WTC11 (cell line): ENCODE measurements at regions not wholly inside any gene's neighbourhood (a gene's known extent, or its start where the extent isn't known, plus 50 kb on each side); places are given as distances from the start of the nearest gene placed in this dataset.

Source experiments
- ATAC-seq: fragments of 200-7000 bp; cut with Tn5 transposase; 2 replicates; pipeline ENCODE4 v1.10.0; 2021; ENCODE audit warnings: mild to moderate bottlenecking, moderate library complexity
- CTCF ChIA-PET: fragments of 300-600 bp; sonication (Branson Sonifier 250); formaldehyde crosslinking; loops from one replicate; lab custom pipeline; 2021; ENCODE audit warnings: antibody characterized with exemption; lab: Charles Lee
- POLR2A ChIA-PET: fragments of 350-600 bp; sonication (Branson Sonifier 250); formaldehyde crosslinking; loops from one replicate; lab custom pipeline; 2021; ENCODE audit warnings: antibody characterized with exemption; lab: Charles Lee
- DNase-seq: peaks from one replicate; pipeline ENCODE4 v3.0.0; 2021; ENCODE audit warnings: low spot score
- H3K27ac Mint-ChIP-seq: 2 replicates; pipeline ENCODE4 v1.8.0; 2021; ENCODE audit warnings: mixed read lengths
- H3K27me3 Mint-ChIP-seq: 2 replicates; pipeline ENCODE4 v1.8.0; 2021; ENCODE audit warnings: low read depth, mild to moderate bottlenecking, moderate library complexity, mixed read lengths
- H3K36me3 Mint-ChIP-seq: 2 replicates; pipeline ENCODE4 v1.8.0; 2021; ENCODE audit warnings: mixed read lengths
- H3K4me1 Mint-ChIP-seq: 2 replicates; pipeline ENCODE4 v1.8.0; 2022; ENCODE audit warnings: mixed read lengths
- H3K4me3 Mint-ChIP-seq: 2 replicates; pipeline ENCODE4 v1.8.0; 2021; ENCODE audit warnings: mild to moderate bottlenecking, moderate library complexity, mixed read lengths
- H3K9me3 Mint-ChIP-seq: 2 replicates; pipeline ENCODE4 v1.8.0; 2021; ENCODE audit warnings: mixed read lengths
- CREB1 ChIP-seq: sonication (generic); formaldehyde crosslinking; IDR thresholded peaks from 2 replicates; pipeline ENCODE4 v1.8.0; 2023; ENCODE audit warnings: mild to moderate bottlenecking, missing genetic modification reagents
- CREM ChIP-seq: sonication (generic); formaldehyde crosslinking; IDR thresholded peaks from 2 replicates; pipeline ENCODE4 v1.8.1; 2022; ENCODE audit warnings: mild to moderate bottlenecking, missing genetic modification reagents, moderate library complexity
- FOXK1 ChIP-seq: sonication (generic); formaldehyde crosslinking; IDR thresholded peaks from 2 replicates; pipeline ENCODE4 v1.8.0; 2022; ENCODE audit warnings: mild to moderate bottlenecking, moderate library complexity, missing genetic modification reagents
- GTF2I ChIP-seq: fragments of 250-450 bp; sonication (Bioruptor Pico); conservative IDR thresholded peaks from 2 replicates; pipeline ENCODE4 v1.4.0; 2021; ENCODE audit warnings: mild to moderate bottlenecking
- MYBL2 ChIP-seq: sonication (generic); formaldehyde crosslinking; IDR thresholded peaks from 2 replicates; pipeline ENCODE4 v1.8.1; 2023; ENCODE audit warnings: mild to moderate bottlenecking, moderate library complexity, missing genetic modification reagents
- NFYB ChIP-seq: sonication (generic); formaldehyde crosslinking; conservative IDR thresholded peaks from 2 replicates; pipeline ENCODE4 v1.8.0; 2022; ENCODE audit warnings: low read depth, missing genetic modification reagents
- PRRX2 ChIP-seq: fragments of 250-450 bp; sonication (Bioruptor Pico); IDR thresholded peaks from 2 replicates; pipeline ENCODE4 v1.8.0; 2021; ENCODE audit warnings: mild to moderate bottlenecking
- RORB ChIP-seq: fragments of 250-450 bp; sonication (Bioruptor Pico); IDR thresholded peaks from 2 replicates; pipeline ENCODE4 v1.9.0; 2021; ENCODE audit warnings: mild to moderate bottlenecking
- SOX15 ChIP-seq: fragments of 250-450 bp; sonication (Bioruptor Pico); IDR thresholded peaks from 2 replicates; pipeline ENCODE4 v1.9.0; 2021; ENCODE audit warnings: mild to moderate bottlenecking
- TEAD1 ChIP-seq: sonication (generic); formaldehyde crosslinking; IDR thresholded peaks from 2 replicates; pipeline ENCODE4 v1.8.0; 2022; ENCODE audit warnings: mild to moderate bottlenecking, missing genetic modification reagents
- ZNF232 ChIP-seq: sonication (generic); formaldehyde crosslinking; IDR thresholded peaks from 2 replicates; pipeline ENCODE4 v1.8.0; 2022; ENCODE audit warnings: mild to moderate bottlenecking, missing genetic modification reagents
- ZNF423 ChIP-seq: fragments of 250-450 bp; sonication (Bioruptor Pico); IDR thresholded peaks from 2 replicates; pipeline ENCODE4 v2.1.2; 2022; ENCODE audit warnings: mild to moderate bottlenecking, moderate library complexity
- TF ChIP-seq, protein P1 (sequence below): fragments of 250-450 bp; sonication (Bioruptor Pico); IDR thresholded peaks from 2 replicates; pipeline ENCODE4 v1.8.0; 2021; ENCODE audit warnings: mild to moderate bottlenecking
- TF ChIP-seq, protein P2 (sequence below): sonication (generic); formaldehyde crosslinking; IDR thresholded peaks from 2 replicates; pipeline ENCODE4 v1.8.1; 2023; ENCODE audit warnings: mild to moderate bottlenecking, missing genetic modification reagents
- TF ChIP-seq, protein P3 (sequence below): sonication (generic); formaldehyde crosslinking; IDR thresholded peaks from 2 replicates; pipeline ENCODE4 v1.8.1; 2022; ENCODE audit warnings: mild to moderate bottlenecking, moderate library complexity, missing genetic modification reagents
- TF ChIP-seq, protein P4 (sequence below): sonication (generic); formaldehyde crosslinking; IDR thresholded peaks from 2 replicates; pipeline ENCODE4 v1.8.0; 2022; ENCODE audit warnings: mild to moderate bottlenecking, missing genetic modification reagents
- TF ChIP-seq, protein P5 (sequence below): sonication (generic); formaldehyde crosslinking; IDR thresholded peaks from 2 replicates; pipeline ENCODE4 v1.8.1; 2022; ENCODE audit warnings: low read depth, mild to moderate bottlenecking, moderate library complexity, missing genetic modification reagents, borderline replicate concordance
- TF ChIP-seq, protein P6 (sequence below): sonication (generic); formaldehyde crosslinking; IDR thresholded peaks from 2 replicates; pipeline ENCODE4 v1.8.1; 2022; ENCODE audit warnings: missing genetic modification reagents, borderline replicate concordance
- TF ChIP-seq, protein P7 (sequence below): sonication (generic); formaldehyde crosslinking; IDR thresholded peaks from 2 replicates; pipeline ENCODE4 v1.8.1; 2023; ENCODE audit warnings: mild to moderate bottlenecking, missing genetic modification reagents, moderate library complexity
- TF ChIP-seq, protein P8 (sequence below): fragments of 250-450 bp; sonication (Bioruptor Pico); IDR thresholded peaks from 2 replicates; pipeline ENCODE4 v1.9.0; 2021; ENCODE audit warnings: mild to moderate bottlenecking
- TF ChIP-seq, protein P9 (sequence below): sonication (generic); formaldehyde crosslinking; IDR thresholded peaks from 2 replicates; pipeline ENCODE4 v1.8.0; 2023; ENCODE audit warnings: missing genetic modification reagents

DNA sequence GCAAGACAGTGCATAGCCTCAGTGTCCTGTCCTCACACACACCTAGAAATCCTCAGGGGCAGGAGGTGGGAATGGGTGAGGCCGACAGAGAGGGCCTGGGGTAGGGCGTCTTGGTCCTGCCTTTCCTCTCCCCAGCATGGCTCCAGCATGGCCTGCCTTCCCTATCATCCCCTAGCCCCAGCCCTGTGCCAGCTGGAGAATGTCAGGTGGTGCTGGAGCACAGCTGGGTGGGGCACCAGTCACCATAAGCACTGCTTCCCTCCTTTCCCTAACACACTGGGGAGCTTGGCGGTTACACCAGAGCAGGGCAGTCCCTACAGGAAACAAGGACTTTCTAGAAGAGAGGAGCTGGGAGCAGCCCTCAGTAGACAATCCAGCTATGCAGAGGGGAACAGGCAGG, 236.8 kb downstream of the KLF13 start (continued):
- TF ChIP-seq, protein P1, sequence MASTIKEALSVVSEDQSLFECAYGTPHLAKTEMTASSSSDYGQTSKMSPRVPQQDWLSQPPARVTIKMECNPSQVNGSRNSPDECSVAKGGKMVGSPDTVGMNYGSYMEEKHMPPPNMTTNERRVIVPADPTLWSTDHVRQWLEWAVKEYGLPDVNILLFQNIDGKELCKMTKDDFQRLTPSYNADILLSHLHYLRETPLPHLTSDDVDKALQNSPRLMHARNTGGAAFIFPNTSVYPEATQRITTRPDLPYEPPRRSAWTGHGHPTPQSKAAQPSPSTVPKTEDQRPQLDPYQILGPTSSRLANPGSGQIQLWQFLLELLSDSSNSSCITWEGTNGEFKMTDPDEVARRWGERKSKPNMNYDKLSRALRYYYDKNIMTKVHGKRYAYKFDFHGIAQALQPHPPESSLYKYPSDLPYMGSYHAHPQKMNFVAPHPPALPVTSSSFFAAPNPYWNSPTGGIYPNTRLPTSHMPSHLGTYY (CRISPR knock-in tag) = no peak
- TF ChIP-seq CREM (CRISPR knock-in tag) (no peak), NFYB (CRISPR knock-in tag) (no peak)
- TF ChIP-seq, all 79 proteins: peak for 0

DNA sequence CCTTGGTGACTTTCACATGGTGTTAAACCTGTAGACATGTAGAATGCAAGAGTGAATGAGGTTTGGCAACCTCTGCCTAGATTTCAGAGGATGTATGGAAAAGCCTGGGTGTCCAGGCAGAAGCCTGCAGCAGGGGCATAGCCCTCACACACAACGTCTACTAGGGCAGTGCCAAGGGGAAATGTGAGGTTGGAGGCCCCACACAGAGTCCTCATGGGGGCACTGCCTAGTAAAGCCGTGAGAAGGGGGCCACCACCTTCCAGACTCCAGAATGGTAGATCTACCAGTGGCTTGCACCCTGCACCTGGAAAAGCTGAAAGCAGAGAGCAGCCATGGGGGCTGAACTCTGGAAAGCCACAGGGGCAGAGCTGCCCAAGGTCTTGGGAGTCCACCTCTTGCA, 241.2 kb downstream of the KLF13 start:
- H3K27me3 Mint-ChIP-seq = no peaks in the 10 kb centered on the region; the same call in 1 of the 2 replicates
- peaks cover 30% of the 10 kb centered on the region for H3K36me3 Mint-ChIP-seq
- no peak overlapping the region for H3K27ac Mint-ChIP-seq
- POLR2A ChIA-PET = no interaction called here
- ATAC-seq (no peak), DNase-seq (no peak)
- no peaks in the 10 kb centered on the region; the same call in 1 of the 2 replicates for H3K4me1 Mint-ChIP-seq
- TF ChIP-seq ZNF232 (CRISPR knock-in tag) (no peak), TEAD1 (CRISPR knock-in tag) (no peak), GTF2I (CRISPR knock-in tag) (no peak), MYBL2 (CRISPR knock-in tag) (no peak), ZNF423 (CRISPR knock-in tag) (no peak), SOX15 (CRISPR knock-in tag) (no peak), FOXK1 (CRISPR knock-in tag) (no peak), PRRX2 (no peak), RORB (no peak), CREB1 (no peak)
- TF ChIP-seq, protein P1 (CRISPR knock-in tag) = no peak
- TF ChIP-seq, protein P2, sequence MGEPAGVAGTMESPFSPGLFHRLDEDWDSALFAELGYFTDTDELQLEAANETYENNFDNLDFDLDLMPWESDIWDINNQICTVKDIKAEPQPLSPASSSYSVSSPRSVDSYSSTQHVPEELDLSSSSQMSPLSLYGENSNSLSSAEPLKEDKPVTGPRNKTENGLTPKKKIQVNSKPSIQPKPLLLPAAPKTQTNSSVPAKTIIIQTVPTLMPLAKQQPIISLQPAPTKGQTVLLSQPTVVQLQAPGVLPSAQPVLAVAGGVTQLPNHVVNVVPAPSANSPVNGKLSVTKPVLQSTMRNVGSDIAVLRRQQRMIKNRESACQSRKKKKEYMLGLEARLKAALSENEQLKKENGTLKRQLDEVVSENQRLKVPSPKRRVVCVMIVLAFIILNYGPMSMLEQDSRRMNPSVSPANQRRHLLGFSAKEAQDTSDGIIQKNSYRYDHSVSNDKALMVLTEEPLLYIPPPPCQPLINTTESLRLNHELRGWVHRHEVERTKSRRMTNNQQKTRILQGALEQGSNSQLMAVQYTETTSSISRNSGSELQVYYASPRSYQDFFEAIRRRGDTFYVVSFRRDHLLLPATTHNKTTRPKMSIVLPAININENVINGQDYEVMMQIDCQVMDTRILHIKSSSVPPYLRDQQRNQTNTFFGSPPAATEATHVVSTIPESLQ (CRISPR knock-in tag) = no peak
- TF ChIP-seq, protein P3, sequence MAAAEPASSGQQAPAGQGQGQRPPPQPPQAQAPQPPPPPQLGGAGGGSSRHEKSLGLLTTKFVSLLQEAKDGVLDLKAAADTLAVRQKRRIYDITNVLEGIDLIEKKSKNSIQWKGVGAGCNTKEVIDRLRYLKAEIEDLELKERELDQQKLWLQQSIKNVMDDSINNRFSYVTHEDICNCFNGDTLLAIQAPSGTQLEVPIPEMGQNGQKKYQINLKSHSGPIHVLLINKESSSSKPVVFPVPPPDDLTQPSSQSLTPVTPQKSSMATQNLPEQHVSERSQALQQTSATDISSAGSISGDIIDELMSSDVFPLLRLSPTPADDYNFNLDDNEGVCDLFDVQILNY (CRISPR knock-in tag) = no peak
- TF ChIP-seq, protein P4, sequence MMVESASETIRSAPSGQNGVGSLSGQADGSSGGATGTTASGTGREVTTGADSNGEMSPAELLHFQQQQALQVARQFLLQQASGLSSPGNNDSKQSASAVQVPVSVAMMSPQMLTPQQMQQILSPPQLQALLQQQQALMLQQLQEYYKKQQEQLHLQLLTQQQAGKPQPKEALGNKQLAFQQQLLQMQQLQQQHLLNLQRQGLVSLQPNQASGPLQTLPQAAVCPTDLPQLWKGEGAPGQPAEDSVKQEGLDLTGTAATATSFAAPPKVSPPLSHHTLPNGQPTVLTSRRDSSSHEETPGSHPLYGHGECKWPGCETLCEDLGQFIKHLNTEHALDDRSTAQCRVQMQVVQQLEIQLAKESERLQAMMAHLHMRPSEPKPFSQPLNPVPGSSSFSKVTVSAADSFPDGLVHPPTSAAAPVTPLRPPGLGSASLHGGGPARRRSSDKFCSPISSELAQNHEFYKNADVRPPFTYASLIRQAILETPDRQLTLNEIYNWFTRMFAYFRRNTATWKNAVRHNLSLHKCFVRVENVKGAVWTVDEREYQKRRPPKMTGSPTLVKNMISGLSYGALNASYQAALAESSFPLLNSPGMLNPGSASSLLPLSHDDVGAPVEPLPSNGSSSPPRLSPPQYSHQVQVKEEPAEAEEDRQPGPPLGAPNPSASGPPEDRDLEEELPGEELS (CRISPR knock-in tag) = no peak
- TF ChIP-seq, protein P5, sequence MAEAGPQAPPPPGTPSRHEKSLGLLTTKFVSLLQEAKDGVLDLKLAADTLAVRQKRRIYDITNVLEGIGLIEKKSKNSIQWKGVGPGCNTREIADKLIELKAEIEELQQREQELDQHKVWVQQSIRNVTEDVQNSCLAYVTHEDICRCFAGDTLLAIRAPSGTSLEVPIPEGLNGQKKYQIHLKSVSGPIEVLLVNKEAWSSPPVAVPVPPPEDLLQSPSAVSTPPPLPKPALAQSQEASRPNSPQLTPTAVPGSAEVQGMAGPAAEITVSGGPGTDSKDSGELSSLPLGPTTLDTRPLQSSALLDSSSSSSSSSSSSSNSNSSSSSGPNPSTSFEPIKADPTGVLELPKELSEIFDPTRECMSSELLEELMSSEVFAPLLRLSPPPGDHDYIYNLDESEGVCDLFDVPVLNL = no peak
- TF ChIP-seq, protein P6, sequence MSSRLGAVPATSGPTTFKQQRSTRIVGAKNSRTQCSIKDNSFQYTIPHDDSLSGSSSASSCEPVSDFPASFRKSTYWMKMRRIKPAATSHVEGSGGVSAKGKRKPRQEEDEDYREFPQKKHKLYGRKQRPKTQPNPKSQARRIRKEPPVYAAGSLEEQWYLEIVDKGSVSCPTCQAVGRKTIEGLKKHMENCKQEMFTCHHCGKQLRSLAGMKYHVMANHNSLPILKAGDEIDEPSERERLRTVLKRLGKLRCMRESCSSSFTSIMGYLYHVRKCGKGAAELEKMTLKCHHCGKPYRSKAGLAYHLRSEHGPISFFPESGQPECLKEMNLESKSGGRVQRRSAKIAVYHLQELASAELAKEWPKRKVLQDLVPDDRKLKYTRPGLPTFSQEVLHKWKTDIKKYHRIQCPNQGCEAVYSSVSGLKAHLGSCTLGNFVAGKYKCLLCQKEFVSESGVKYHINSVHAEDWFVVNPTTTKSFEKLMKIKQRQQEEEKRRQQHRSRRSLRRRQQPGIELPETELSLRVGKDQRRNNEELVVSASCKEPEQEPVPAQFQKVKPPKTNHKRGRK (CRISPR knock-in tag) = no peak
- TF ChIP-seq, protein P7, sequence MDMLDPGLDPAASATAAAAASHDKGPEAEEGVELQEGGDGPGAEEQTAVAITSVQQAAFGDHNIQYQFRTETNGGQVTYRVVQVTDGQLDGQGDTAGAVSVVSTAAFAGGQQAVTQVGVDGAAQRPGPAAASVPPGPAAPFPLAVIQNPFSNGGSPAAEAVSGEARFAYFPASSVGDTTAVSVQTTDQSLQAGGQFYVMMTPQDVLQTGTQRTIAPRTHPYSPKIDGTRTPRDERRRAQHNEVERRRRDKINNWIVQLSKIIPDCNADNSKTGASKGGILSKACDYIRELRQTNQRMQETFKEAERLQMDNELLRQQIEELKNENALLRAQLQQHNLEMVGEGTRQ = no peak
- TF ChIP-seq, protein P8, sequence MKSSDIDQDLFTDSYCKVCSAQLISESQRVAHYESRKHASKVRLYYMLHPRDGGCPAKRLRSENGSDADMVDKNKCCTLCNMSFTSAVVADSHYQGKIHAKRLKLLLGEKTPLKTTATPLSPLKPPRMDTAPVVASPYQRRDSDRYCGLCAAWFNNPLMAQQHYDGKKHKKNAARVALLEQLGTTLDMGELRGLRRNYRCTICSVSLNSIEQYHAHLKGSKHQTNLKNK (CRISPR knock-in tag) = no peak
- TF ChIP-seq, protein P9, sequence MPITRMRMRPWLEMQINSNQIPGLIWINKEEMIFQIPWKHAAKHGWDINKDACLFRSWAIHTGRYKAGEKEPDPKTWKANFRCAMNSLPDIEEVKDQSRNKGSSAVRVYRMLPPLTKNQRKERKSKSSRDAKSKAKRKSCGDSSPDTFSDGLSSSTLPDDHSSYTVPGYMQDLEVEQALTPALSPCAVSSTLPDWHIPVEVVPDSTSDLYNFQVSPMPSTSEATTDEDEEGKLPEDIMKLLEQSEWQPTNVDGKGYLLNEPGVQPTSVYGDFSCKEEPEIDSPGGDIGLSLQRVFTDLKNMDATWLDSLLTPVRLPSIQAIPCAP = no peak
- no peak overlapping the region for H3K4me3 Mint-ChIP-seq
- peaks cover 35% of the 10 kb centered on the region for H3K9me3 Mint-ChIP-seq
- CTCF ChIA-PET = no interaction called here
